ENCODE measurements at regions not wholly inside any gene's neighbourhood (a gene's known extent, or its start where the extent isn't known, plus 50 kb on each side); places are given as distances from the start of the nearest gene placed in this dataset.
"Not testable (repeated sequence)": the region's sequence is repeated elsewhere in the genome, so short reads cannot be mapped to it uniquely, and the experiment has no call there.

GRCh38 chrX:55326985-55327384 is 62.3 kb upstream of the PAGE3 start:
- Mint-ChIP-seq H3K36me3 (ENCODE audit: low read depth) (no peaks in the 10 kb centered on the region), H3K27ac (no peak overlapping the region), H3K9me3 (peaks cover 4% of the 10 kb centered on the region), H3K4me3 (no peak overlapping the region), H3K4me1 (ENCODE audit: low read depth) (no peaks in the 10 kb centered on the region), H3K27me3 (ENCODE audit: low read depth) (peaks cover 2% of the 10 kb centered on the region)
- intact Hi-C loops (cut with micrococcal nuclease), result no loop called here
- no peak for DNase-seq
- CTCF ChIA-PET, result no interaction called here

DNA sequence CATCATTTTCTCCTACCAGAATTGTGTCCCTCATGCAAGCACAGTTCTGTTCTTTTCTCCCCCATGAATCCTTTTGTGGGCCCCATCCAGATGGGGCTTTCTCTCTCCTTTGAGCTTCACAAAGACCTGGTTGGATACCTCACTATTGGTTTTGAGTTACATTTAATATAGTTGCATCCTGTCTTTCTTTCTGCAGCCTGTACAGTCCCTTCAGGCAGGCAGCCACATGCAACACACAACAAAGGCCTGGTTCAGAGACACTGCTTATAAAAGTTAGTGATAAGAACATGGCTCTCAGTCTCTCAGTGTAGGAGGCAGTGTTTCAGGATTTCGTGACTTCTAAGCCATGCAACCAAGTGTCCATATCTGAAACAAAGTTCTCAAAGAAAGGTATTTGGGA is 70.6 kb upstream of the PAGE3 start:
- intact Hi-C loops (cut with micrococcal nuclease), result no loop called here
- CTCF ChIA-PET, result no interaction called here
- H3K9me3 Mint-ChIP-seq, result no peaks in the 10 kb centered on the region
- H3K36me3 Mint-ChIP-seq (ENCODE audit: low read depth), result no peaks in the 10 kb centered on the region
- peak overlapping the region; percentile 70 for H3K27ac Mint-ChIP-seq
- DNase-seq, result no peak
- peaks cover 7% of the 10 kb centered on the region for H3K4me1 Mint-ChIP-seq (ENCODE audit: low read depth)
- H3K4me3 Mint-ChIP-seq, result no peak overlapping the region
- no peaks in the 10 kb centered on the region for H3K27me3 Mint-ChIP-seq (ENCODE audit: low read depth)

- CTCF ChIA-PET, result no interaction called here
- intact Hi-C loops (cut with micrococcal nuclease), result no loop called here
- Mint-ChIP-seq H3K9me3 (no peaks in the 10 kb centered on the region), H3K36me3 (ENCODE audit: low read depth) (no peaks in the 10 kb centered on the region), H3K4me3 (no peak overlapping the region), H3K27me3 (ENCODE audit: low read depth) (no peaks in the 10 kb centered on the region), H3K4me1 (ENCODE audit: low read depth) (peaks cover 11% of the 10 kb centered on the region), H3K27ac (no peak overlapping the region)
- no peak for DNase-seq
Measured at GRCh38 chrX:55336176-55336575, 71.5 kb upstream of the PAGE3 start.

DNA sequence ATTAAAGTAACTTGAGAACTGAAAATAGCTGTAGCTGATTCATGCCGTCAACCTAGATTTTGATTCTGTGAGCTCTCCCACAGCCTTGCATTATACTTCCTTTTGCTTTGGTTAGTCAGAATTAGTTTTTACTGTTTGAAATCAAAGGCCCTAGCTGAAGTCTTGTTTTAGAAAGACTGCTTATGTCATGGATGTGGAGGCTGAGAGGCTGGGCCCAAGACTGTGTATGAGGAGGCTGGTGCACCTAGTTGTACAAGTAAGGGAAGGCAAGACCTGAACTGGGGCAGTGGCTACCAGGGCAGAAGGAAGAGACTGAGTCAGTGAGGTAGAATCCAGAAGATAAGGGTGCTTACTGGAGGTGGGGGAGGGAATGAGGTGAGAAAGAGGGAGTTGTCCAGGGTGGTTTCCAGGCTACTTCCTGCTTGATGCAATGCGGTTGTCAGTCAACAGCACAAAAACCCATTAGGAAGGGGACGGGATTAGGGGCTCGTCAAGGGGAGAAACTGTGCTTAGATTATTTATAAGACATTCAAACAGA is 76.2 kb upstream of the PAGE3 start:
- DNase-seq, result no peak
- Mint-ChIP-seq H3K9me3 (no peaks in the 10 kb centered on the region), H3K27me3 (ENCODE audit: low read depth) (no peaks in the 10 kb centered on the region), H3K27ac (no peak overlapping the region), H3K4me1 (ENCODE audit: low read depth) (peaks cover 20% of the 10 kb centered on the region), H3K4me3 (no peak overlapping the region), H3K36me3 (ENCODE audit: low read depth) (no peaks in the 10 kb centered on the region)
- intact Hi-C loops (cut with micrococcal nuclease), result no loop called here
- CTCF ChIA-PET, result no interaction called here

DNA sequence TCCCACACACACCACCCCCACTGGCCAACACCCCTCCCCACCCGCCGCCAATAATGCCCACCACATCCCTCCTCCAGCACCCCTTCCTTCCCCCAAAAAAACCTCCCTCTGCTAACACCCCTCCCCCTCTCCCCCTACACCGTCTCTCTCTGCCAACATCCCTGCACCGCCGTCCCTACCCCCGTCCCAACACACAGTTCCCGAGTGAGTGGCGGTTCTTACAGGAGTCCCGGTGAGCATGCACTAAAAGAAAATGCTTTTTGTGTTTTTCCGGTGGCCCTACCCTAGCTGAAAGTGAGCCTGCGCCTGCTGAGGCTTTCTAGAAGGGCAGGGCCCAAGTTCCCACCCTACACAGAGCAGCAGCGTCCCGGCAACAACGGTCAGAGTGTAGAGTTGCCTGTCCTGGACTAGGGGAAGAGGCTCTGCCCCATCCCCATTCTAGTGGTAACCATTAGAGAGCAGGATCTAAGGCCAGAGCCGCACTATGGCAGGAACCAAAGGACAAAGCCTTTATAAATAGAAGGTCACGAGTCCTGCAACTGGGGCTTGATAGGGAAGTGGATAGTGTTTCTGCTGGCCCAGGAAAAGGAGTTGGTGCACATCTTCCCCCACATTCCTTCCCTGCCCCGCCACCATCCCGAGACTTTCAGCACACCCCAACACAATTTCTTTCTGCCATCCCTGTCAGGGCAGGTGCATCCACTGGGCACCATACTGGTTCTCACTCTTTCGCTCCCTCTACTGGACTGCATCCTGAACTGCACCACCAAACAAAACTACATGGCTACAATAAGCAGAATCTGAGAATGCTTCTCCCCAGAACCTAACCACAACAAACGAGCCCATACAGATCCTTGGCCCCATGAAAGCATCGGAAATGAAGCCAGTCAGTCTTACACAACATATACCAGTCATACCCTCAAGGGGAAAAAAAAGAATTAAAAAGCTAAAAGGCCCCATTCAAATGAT is 78.1 kb upstream of the PAGE3 start:
- Mint-ChIP-seq H3K27ac (no peak overlapping the region), H3K9me3 (no peaks in the 10 kb centered on the region), H3K4me3 (no peak overlapping the region), H3K36me3 (ENCODE audit: low read depth) (no peaks in the 10 kb centered on the region), H3K27me3 (ENCODE audit: low read depth) (no peaks in the 10 kb centered on the region), H3K4me1 (ENCODE audit: low read depth) (peaks cover 20% of the 10 kb centered on the region)
- intact Hi-C loops (cut with micrococcal nuclease), result loop anchor here (1.0 to 2.0 kb wide), 3 partner anchors 182 to 452 kb away; no protein-coding TSS in a partner anchor
- CTCF ChIA-PET, result interaction anchor here (0.6 to 0.8 kb wide), 4 partner anchors 158 to 906 kb away, joined by 3 to 6 read pairs (median 3); no protein-coding TSS in a partner anchor
- peak; percentile 59 for DNase-seq

- H3K9me3 Mint-ChIP-seq, result peaks cover 14% of the 10 kb centered on the region
- peaks cover 19% of the 10 kb centered on the region for H3K4me1 Mint-ChIP-seq (ENCODE audit: low read depth)
- peaks cover 6% of the 10 kb centered on the region for H3K36me3 Mint-ChIP-seq (ENCODE audit: low read depth)
- H3K4me3 Mint-ChIP-seq, result no peak overlapping the region
- CTCF ChIA-PET, result interaction anchor here (0.6 kb wide), 1 partner anchor 540 kb away, joined by 3 read pairs; no protein-coding TSS in a partner anchor
- intact Hi-C loops (cut with micrococcal nuclease), result no loop called here
- no peaks in the 10 kb centered on the region for H3K27me3 Mint-ChIP-seq (ENCODE audit: low read depth)
- H3K27ac Mint-ChIP-seq, result no peak overlapping the region
- no peak for DNase-seq
Measured at GRCh38 chrX:55356609-55357008, 91.9 kb upstream of the PAGE3 start.

GRCh38 chrX:55357236-55357635 is 92.5 kb upstream of the PAGE3 start:
- peaks cover 18% of the 10 kb centered on the region for H3K9me3 Mint-ChIP-seq
- H3K27ac Mint-ChIP-seq, result peak overlapping the region; percentile 46
- intact Hi-C loops (cut with micrococcal nuclease), result no loop called here
- H3K36me3 Mint-ChIP-seq (ENCODE audit: low read depth), result peaks cover 6% of the 10 kb centered on the region
- H3K4me1 Mint-ChIP-seq (ENCODE audit: low read depth), result peaks cover 19% of the 10 kb centered on the region
- no peak for DNase-seq
- CTCF ChIA-PET, result no interaction called here
- no peaks in the 10 kb centered on the region for H3K27me3 Mint-ChIP-seq (ENCODE audit: low read depth)
- no peak overlapping the region for H3K4me3 Mint-ChIP-seq

DNA sequence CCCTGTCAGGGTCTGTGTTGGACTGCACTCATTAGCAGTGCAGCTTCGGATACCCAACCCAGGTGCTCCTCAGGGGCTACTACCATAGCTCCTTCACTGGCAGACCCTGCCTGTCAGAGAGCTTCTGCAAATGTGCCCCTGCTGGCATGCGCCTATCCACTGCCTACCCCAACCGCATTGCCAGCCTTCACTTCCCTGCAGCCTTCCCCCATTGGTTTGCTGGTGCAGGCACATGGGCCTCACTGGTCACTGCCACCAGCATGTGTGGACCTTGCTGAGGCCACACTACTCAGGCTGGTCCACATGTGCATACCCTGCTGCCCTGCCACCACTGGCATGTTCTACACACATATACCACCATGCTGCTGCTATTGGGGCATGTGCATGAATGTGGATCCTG is 72.5 kb upstream of the MAGEH1 start:
- Mint-ChIP-seq H3K27ac (no peak overlapping the region), H3K36me3 (ENCODE audit: low read depth) (peaks cover 2% of the 10 kb centered on the region), H3K4me1 (ENCODE audit: low read depth) (no peaks in the 10 kb centered on the region), H3K4me3 (no peak overlapping the region), H3K27me3 (ENCODE audit: low read depth) (no peaks in the 10 kb centered on the region), H3K9me3 (peaks cover 5% of the 10 kb centered on the region)
- CTCF ChIA-PET, result no interaction called here
- no peak for DNase-seq
- intact Hi-C loops (cut with micrococcal nuclease), result no loop called here

DNA sequence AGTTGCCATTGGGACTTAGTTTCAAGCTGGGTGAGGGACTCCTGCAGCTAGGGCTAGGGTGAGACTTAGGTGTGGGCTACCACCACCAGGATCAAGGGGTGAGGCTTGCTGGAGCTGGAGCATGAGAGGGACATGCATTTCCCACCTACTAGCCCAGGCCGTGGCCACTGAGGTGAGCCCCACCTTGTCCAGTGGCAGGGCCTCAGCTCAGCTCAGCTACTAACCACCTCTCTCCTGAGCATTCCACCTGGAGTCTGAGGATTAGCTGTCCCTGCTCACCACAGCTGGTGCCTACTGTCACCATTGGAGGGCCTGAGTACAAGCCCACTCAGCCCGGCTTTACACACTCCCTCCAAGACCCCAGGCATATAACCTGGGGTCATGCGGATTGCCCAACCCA is 62.6 kb upstream of the MAGEH1 start:
- Mint-ChIP-seq H3K9me3 (peaks cover 18% of the 10 kb centered on the region), H3K27me3 (ENCODE audit: low read depth) (no peaks in the 10 kb centered on the region), H3K27ac (no peak overlapping the region), H3K4me1 (ENCODE audit: low read depth) (no peaks in the 10 kb centered on the region), H3K4me3 (no peak overlapping the region), H3K36me3 (ENCODE audit: low read depth) (peaks cover 2% of the 10 kb centered on the region)
- intact Hi-C loops (cut with micrococcal nuclease), result no loop called here
- no peak for DNase-seq
- CTCF ChIA-PET, result no interaction called here

GRCh38 chrX:55396836-55397235 is 55.1 kb upstream of the MAGEH1 start:
- H3K9me3 Mint-ChIP-seq; H3K27me3 Mint-ChIP-seq (ENCODE audit: low read depth); CTCF ChIA-PET; H3K27ac Mint-ChIP-seq; H3K4me3 Mint-ChIP-seq; DNase-seq; intact Hi-C loops (cut with micrococcal nuclease); H3K36me3 Mint-ChIP-seq (ENCODE audit: low read depth): not testable (repeated sequence)
- peaks cover 28% of the 10 kb centered on the region for H3K4me1 Mint-ChIP-seq (ENCODE audit: low read depth)

All from activated naive CD4-positive, alpha-beta T cell treated with anti-CD3 and anti-CD28 coated beads for 36 hours (primary cell).